ENCODE measurements at regions not wholly inside any gene's neighbourhood (a gene's known extent, or its start where the extent isn't known, plus 50 kb on each side); places are given as distances from the start of the nearest gene placed in this dataset.

DNA sequence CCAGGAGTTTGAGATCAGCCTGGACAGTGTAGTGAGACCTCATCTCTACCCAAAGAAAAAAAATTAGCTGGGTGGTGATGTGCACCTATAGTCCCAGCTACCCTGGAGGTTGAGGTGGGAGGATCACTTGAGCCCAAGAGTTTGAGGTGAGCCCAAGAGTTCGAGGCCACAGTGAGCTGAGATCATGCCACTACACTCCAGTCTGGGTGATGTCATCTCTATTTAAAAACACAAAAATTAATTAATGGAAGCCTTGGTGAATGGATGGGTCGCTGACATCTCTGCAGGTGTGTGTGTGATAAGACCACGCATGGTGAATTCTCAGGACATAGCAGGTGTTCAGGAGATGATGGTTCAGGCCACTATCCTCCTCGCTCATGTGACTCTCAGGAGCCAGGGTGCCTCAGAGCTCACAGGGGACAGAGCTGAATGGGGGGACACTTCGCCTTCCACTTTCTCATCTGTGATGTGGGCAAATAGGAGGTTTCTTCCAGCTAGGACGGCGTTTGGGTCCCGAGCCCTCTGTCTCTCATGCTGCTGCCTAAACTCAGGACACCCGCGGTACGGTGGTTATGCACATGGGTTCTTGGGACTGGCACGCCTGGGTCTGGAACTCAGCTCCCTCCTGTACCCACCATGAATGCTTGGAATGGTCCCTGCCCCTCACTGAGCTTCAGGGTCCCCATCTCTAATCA lies 113.4 kb upstream of the ZBTB40 start:
- no peak for DNase-seq

DNA sequence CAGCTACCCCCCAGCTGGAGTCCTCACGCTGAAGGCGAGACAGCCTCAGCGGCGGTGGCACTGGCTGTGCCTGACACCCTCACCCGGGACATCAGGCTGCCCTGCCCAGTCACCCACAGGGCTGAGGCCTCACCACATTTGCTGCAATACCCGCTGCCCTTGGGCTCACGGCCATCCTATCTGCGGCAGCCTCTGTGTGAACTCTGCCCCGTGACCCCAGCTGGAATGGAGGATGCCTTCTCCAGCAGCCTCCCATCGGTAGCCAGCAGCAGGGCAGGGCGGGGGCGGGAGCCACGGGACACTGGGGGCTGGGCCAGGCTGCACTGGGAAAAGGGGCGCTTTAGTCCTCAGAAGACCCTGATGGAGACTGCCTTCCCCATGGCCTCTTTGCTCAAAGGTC lies 112.4 kb upstream of the ZBTB40 start:
- no peak for DNase-seq

DNA sequence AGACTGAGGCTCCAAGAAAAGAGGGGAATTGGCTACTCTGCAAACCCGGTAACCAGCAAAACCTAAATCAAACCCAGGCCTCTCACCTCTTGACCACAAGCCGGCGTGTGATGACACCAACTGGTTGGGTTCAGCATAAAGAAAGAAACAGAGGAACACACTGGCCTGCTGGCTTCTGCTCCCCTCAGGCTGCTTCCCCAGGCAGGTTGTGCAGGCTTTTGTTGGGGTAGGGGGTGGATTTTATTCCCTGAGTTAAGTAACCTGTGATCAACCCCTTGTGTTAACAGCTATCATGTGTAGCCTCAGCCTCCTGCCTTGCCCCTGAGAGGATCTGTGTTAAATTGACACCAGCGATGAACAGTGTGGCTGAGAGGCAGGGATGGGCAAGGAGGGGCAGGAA lies 111.6 kb upstream of the ZBTB40 start:
- DNase-seq = no peak

DNA sequence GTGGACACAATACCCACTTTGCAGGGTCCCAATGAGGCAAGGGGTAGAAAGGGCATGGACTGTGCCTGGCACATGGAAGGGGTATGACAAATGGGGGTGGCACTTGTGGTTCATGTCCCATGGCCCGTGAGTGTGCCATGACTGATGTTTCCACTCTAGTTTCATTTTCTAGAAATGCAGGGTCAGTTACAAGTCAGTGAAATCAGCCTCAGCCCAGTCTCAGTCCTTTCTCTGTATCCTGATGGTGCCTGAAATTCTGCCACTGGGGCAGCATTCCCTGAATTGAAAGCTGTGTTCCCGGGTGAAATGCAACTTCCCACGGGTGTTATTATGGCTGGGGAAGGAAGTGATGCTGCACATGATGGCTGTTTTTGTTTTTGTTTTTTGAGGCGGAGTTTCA lies 110.8 kb upstream of the ZBTB40 start:
- no peak for DNase-seq

DNA sequence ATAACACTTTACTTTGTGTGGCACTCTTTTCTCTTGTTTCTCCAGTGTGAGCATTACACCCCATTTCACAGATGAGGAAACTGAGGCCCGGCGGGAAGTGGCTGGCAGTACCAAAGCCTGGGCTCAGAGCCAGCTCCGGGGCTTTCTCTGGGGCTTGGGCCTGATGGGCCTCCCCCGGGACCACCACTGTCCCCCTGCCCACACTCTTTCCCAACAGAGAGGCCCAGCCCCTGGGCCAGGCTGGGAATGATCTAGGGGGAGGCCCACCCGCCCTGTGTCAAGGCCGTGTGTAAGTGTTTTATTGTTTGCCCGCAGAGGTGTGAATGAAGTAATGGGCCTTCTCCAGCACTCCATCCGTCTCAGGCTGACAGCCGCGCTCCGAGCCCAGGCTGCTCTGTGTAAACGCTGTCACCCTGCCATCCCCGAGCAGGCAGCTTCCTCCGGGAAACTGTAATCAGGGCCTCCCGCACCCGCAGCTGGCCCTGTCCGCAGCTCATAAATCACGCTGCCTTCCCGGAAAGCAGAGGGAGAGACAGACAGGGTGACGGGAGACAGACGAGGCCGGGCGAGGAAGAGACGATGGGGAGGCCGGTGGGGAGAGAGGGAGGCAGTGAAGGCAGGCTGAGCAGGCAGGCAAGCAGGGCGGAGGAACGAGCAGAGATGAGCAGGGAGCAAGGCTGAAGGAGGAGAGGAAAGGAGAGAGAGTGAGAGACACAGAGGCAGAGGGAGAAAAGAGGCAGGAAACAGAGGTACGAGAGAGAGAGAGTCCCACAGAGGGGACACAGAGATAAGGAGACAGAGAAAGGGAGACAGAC lies 109.7 kb upstream of the ZBTB40 start:
- DNase-seq = no peak

DNA sequence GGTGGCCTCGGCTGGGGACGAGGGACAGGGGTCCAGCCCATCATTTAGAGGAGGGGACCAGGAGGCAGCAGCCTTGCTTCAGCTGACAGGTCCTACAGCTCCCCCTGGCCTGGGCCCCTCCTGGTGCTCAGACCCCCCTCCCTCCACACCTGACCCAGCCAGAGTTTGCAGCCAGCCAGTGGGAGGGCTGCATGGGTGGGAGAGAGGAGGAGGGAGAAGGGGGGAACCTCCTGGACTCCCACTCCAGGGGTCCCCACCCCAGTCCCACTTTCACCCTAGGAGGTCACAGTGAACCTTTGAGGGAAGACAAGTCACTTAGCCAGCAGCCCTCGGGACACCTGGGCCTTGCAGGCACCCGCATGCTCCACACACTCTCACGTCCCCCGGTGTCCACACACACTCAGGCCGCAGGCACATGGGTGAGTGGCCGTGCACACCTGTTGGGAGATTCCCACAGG lies 108.9 kb upstream of the ZBTB40 start:
- DNase-seq = no peak

DNA sequence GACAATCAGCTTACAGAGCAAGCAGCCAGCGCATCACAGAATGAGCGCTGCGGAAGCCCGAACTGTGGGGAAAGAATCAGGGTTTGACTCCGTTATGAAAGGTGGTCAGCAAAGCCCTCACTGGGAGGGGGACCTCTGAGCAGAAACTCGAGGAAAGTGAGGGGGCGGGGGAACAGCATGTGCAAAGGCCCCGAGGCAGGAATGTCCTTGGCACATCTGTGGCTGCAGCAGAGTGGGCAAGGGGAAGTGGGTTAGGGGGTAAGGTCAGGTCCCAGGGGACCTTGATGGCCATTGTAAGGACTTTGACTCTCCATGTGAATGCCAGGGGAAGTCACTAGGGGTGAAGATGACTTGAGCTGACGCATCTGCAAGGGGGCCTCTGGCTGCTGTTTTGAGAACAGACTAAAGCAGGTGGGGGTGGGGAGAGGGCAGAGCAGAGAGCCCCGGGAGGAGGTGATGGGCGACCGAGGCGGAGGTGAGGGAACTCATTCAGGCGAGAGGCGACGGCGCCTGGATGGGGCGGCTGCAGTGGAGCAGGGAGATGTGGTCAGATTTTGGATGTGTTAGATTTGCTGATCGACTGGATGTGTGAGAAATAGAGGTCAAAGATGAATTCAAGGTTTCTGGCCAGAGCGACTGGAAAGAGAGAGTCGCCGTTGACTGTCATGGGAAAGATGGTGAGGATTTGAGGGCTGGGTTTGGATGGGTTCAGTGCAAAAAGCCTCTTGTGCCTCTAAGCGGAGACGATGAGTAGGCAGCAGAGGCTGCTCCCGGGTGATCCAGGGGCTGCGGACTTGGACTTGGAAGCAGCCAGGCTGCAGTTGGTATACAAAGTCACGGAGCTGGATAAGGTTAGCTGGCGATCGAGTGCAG lies 108.0 kb upstream of the ZBTB40 start:
- no peak for DNase-seq

DNA sequence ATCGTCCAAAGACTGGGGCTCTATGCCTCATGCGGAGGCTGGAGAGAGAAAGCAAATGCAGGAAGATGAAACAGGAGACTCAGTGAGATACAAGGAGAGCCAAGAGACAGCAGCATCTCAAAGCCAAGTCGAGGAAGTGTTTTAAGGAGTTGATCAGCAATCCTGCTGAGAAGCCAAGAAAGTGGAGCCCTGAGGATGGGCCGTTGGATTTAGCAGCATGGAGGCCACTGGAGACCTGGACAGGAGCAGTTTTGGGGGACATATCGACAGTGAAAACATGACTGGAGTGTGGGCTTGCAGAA lies 107.4 kb upstream of the ZBTB40 start:
- no peak for DNase-seq

DNA sequence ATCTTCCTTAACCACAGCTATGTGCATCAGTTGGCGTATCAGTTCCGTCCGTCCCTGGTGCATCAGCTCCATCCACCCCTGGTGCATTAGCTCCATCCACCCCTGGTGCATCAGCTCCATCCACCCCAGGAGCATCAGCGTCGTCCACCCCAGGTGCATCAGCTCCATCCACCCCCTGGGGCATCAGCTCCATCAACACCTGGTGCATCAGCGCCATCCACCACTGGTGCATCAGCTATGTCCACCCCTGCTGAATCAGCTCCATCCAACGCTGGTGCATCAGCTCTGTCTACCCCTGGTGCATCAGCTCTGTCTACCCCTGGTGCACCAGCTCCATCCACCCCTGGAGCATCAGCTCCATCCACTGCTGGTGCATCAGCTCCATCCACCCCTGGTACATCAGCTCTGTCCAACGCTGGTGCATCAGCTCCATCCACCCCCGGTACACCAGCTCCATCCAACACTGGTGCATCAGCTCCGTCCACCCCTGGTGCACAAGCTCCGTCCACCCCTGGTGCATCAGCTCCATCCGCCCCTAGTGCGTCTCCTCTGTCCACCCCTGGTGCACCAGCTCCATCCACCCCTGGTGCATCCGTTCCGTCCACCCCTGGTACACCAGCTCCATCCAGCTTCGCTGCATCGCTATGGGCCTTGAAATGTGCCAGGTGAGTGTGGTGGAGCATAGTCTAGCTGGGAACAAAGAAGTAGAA lies 106.6 kb upstream of the ZBTB40 start:
- DNase-seq = no peak

DNA sequence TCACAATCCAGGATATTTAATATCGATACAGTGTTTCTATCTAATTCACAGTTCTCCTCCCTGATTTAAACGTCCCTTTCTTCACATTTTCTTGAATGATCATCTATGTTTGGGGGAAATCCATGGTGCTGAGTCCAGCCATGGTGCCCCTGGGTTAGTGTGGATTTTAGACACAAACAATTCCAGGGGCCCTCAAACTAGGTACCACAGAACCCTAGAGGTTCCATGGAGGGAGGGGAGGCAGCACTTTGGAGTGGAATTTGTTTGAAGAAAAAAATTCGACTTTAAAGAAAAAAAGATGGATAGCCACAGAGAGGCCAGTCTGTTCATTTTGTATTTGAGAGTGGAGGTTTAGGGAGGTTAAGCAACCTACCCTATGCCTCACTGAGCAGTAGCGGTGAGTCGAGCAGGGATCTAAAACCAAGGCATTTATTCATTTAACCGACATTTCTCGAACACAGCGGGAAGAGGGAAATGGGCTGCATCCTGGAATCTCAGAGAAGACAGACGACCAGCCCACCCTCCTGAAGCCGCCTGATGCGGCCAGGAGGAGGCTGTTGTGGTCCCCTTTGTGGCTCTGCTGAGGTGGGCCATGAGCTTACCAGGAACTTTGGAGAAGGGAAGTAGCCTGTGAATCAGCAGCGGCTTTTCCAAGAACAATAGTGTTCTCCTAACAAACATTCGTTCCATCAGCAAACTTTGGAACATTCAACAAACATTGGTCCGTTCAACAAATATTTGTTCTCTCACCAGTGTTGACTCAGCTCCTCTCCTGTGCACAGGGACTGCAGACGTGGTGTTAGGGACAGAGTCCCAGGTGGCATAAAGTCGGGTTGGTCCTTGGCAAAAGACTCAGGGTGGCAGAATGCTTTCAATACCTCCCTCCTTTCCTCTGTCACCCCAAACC lies 103.5 kb upstream of the ZBTB40 start:
- DNase-seq = no peak

DNA sequence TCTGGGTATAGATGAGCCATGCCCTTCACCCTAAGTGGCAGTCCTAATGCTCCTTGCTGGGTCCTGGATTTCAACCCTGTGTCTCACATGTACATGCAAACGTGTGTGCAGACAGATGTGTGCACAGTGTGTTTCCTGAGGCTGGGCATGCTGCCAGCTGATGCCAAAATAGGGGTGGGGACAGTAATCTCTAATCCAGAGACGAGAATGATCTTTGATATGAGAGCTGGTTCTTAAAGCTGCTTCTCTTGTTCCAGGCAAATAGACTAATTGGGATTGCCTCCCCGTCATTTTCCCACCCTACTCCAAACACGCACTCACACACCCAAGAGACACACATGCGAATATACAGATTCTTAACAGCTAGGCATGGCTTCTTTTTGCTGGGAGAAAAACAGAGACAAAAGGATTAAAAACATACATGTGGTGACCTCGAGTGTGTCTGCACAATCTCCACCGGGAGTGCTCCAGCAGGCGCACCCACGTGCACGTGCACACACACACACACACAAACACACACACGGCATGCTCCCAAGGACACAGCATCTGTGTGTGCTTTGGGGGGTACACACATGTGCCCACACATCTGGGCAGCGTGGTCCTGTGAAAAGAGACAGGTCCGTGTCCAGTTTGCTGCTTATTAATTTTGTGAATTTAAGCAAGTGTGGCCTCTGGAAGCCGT lies 102.1 kb upstream of the ZBTB40 start:
- no peak for DNase-seq

DNA sequence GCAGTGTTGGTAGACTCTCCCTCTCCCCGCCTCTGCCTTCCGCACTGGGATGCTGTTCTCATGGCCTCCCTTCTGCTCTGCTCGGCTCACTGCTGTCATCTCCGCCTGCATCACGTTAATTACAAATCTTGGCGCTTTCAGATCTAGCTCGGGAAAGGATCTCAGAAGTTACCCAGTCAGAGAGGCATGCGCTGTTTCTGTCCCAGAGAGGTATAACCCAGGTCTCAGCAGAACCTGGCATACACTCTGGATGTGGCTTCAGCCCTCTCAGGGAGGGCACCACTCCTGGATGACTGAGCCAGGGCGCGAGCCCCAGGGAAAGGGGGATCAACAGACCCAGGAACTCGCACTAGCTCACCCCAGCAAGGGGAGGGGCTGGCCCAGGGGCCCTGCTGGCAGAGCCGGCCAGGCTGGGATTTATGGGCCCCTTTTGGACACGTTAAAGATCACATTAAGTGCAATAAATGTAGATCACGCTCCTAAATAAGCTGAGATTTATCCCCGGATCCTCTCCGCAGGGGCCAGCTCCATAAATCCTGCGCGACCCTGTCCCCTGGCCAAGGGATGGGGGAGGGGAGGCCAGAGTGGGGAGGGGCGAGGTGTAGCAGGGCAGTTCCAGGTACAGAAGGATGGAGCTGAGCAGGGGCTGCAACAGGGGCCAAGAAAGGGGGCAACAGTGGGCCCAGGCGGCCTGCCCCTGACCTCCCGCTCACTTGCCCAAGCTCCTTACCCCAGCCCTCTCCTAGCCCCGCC lies 101.3 kb upstream of the ZBTB40 start:
- no peak for DNase-seq

DNA sequence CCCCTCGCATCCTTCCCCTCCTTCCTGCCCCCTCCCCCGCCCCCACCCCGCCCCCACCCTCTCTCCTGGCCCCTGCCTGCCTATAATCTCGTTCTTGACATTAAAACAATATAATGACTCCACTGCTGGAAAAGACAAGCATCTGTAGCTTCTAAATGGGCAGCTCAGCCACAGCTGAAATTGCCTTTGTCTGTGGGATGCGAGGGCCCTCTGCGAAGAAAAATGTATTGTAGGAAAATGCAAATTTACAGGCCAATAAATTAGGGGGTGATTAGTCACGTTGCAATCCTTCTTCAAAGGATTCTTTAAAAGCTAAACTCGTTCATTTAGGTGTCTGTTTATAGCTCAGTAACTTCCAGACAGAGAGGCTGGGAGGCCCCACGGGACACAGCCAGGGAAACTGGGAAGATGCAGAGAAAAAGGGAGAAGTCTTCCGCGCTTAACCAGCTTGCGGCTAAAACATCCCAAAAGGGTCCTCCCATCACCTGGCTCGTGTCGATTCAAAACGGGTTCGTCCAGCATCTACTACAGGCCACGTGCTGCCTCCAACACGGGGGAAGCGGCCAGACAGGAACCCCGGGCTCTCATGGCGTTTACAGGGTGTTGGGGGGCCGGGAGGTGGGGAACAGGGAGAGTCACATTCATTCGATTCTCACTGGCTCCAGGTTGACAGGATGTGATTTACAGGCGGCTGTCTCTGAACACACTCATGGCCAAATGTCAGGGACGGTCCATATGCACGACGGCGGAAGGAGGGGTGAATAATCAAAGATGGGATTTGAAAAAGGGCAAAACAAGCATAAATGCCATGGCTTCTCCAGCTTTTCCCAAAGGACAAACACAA lies 100.5 kb upstream of the ZBTB40 start:
- DNase-seq = no peak

DNA sequence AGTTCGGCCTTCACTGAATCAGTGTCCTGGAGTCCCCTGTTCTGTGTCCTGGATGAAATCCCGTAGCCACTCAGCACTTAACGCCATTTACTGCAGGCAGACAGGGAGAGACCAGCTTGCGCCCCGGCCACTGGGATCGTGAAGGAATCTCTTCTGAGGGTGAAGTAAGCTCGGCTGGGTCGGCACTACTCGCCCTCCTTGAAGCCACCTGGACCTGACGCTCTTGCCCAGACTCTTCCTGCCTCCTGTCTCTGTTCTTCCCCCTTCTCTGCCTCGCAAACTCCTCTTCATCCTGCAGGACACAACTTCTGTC lies 99.9 kb upstream of the ZBTB40 start:
- no peak for DNase-seq

DNA sequence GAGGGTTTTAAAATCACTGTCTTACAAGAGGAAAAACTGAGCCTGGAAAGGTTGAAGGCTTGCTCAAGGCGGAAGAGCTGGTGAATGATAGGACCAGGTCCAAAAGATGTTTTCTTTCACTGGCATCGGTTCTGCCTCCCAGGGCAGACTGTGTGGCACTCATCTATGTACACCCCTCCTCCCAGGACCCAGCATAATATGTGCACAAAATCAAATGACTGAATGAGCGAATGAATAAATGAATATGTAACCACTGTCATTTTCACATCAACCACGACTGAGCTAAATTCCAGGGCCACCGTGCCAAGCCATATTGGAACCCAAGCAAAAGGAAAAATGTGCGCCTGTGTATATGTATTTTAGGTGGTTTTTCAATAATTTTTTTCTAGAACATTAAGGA lies 99.3 kb upstream of the ZBTB40 start:
- no peak for DNase-seq

DNA sequence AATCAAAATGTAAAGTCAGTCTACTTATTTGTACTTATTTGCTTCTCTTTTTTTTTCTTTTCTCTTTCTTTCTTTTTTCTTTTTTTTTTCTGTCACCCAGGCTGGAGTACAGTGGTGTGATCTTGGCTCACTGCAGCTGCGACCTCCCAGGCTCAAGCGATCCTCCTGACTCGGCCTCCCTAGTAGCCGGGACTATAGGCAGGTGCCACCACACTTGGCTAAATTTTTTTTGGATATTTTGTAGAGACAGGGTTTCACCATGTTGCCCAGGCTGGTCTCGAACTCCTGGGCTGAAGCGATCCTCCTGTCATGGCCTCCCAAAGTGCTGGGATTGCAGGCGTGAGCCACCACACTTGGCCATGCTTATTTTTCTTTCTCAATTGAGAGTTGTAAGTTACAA lies 98.8 kb upstream of the ZBTB40 start:
- DNase-seq = no peak

DNA sequence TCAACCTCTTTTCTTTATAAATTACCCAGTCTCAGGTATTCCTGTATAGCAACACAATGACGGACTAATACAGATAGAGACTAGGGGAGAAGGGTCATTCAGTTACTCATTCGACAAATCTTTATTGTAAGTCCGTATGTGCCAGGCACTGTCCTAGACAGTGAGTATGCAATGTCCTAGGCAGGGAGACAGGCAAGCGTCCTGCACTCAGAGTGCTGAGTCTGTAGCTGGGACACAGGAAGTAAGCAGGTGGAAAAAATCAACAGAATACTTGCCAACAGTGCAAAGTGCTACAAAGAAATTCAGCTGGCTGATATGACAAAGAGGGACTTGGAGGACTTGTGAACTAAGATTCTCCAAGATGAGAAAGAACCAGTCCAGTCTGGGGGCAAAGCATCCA lies 92.2 kb upstream of the ZBTB40 start:
- DNase-seq = no peak

DNA sequence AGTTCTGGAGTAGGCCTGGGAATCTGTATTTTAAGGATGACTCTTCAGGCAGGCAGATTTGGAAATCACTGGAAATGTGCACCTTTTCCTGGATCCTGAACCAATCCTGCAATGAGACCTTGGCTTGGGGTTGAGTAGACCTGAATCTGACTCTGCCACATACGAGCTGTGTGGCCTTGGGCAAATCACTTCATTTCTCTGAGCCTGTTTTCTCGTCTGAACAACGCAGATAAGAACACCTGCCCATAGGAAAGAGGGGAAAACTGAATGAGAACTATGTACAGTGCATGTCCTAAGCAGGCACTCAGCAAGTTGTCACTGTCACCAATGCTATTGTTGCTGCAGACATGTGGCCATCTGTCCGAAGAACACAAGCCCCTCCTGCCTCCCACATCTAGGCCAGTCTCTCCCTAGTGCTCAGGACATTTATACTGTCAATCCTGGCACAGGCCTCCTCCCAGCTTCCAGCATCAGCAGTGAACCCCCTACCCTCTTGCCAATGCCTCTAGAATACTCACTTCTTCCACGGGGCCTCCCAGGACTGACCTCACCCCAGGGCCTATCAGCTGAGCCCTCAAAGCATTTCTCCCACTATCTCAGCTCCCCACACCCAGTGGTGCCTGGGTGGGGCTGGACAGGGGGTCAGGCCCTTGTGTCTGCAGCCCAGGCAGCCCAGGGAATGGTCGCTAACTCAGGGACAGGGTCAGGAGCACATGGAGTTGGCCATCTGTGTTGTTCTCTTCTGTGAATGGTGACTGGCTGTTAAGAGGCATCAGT lies 88.8 kb upstream of the ZBTB40 start:
- DNase-seq = no peak
